ENCODE measurements at regions not wholly inside any gene's neighbourhood (a gene's known extent, or its start where the extent isn't known, plus 50 kb on each side); places are given as distances from the start of the nearest gene placed in this dataset.

GRCh38 chr16:72291531-72291981 lies 119.6 kb upstream of the PMFBP1 start:
- no peak for DNase-seq (ENCODE audit: low read depth in 3 of 3, low spot score in 2 of 3)

GRCh38 chr16:72291121-72291520 lies 119.2 kb upstream of the PMFBP1 start:
- no peak for DNase-seq (ENCODE audit: low read depth in 3 of 3, low spot score in 2 of 3)

- no peak for DNase-seq (ENCODE audit: low read depth in 3 of 3, low spot score in 2 of 3)
Measured at GRCh38 chr16:72287649-72288048, 115.7 kb upstream of the PMFBP1 start.

- DNase-seq (ENCODE audit: low read depth in 3 of 3, low spot score in 2 of 3), result no peak
Measured at GRCh38 chr16:72286936-72287620, 115.1 kb upstream of the PMFBP1 start.

DNA sequence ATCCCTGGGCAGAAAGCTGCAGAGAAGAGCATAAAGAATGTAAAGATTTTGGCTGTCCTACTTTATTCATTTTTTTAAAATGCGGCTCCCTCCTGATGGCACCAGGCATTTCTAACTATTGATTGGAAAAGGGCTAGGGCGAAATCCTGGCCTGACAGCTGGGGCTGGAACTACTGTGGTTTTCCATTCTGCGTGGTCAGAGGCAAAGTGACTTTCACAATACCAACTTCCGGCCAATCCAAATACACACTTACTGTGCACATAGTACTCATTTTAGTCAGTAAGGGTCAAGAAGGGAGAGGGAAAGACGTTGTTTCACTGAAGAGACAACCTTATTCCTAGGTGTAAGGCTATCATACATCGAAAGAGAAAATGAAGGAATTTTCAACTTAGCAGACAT lies 113.8 kb upstream of the PMFBP1 start:
- no peak for DNase-seq (ENCODE audit: low read depth in 3 of 3, low spot score in 2 of 3)

- no peak for DNase-seq (ENCODE audit: low read depth in 3 of 3, low spot score in 2 of 3)
Measured at GRCh38 chr16:72285324-72285723, 113.4 kb upstream of the PMFBP1 start.

DNA sequence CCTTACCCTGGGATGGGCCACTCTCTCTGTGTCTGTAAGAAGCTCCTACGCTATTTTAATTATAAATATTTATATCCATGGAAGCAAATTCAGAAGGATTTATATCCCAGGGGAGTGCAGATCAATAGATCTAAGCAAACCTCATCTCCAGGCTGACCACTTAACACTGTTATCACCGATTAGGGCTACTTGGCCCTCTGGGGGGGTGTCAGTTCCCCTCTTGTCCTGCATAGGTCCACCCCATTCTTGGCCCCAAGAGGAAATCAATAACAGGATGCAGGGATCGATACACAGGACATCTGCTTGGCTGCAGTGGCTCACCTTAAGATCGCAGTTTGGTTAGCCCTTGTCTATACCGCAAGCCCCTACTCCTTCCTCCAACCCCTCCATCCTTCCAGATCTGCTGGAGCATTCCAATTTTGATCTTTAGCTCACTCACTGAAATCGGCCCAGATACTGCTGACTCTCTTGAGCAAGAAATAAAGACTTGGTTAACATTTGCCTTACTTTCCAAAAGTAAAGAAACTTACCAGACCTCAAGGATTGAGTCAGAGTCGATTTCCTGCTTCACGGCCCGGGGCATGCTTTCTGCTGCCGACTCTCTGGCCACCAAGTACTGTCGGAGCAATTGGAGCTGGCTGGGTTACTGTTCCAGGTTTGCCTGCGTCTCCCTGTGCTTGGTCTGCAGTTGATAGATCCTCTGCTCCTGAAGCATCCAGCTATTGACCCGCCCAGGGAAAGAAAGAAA lies 112.3 kb upstream of the PMFBP1 start:
- DNase-seq (ENCODE audit: low read depth in 3 of 3, low spot score in 2 of 3), result no peak

DNA sequence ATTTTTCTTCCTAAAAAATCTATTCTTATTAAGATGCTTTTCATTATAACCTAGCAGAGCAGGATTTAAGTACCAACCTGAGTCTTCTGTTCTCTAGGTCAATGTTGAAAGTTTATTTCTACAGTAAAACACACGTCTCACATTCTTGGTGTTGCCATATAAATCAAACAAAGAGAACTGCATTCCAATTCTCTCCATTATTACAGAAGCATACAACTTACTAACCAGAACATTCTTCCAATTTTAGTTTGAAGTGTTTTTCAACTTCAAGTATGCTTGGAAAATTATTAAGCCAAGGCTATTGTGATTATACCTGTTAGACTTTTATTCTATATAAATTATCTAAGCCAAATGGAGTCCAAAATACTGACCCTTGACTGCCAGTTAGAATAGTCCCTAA lies 110.4 kb upstream of the PMFBP1 start:
- no peak for DNase-seq (ENCODE audit: low read depth in 3 of 3, low spot score in 2 of 3)

- DNase-seq (ENCODE audit: low read depth in 3 of 3, low spot score in 2 of 3), result no peak
Measured at GRCh38 chr16:72278301-72278700, 106.3 kb upstream of the PMFBP1 start.

- DNase-seq (ENCODE audit: low read depth in 3 of 3, low spot score in 2 of 3), result no peak
Measured at GRCh38 chr16:72277749-72278148, 105.8 kb upstream of the PMFBP1 start.

DNA sequence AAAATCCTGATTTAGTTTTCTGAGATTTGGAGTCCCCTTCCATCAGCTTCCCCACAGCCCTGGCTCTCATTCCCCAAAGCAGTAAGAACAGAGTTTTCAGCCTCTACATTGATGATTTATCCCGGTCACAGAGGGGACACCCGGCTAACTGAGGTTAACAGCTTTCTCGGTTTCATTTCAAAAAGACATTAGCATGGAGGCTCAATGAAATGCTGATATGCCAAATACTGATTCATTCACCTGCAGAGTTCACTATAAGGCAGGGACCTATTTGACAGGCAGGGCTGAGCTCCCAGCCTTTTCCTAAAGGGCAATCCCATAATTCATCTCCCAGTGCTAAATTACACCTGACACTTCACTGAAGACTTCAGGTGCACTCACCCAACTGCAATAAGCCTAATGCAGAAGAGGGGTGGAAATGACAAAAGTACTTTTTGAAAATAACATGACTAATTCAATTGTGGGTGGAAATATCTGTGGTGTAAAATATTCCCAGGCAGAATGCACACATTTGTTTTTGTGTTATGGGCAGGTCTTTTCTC lies 99.8 kb upstream of the PMFBP1 start:
- no peak for DNase-seq (ENCODE audit: low read depth in 3 of 3, low spot score in 2 of 3)

DNA sequence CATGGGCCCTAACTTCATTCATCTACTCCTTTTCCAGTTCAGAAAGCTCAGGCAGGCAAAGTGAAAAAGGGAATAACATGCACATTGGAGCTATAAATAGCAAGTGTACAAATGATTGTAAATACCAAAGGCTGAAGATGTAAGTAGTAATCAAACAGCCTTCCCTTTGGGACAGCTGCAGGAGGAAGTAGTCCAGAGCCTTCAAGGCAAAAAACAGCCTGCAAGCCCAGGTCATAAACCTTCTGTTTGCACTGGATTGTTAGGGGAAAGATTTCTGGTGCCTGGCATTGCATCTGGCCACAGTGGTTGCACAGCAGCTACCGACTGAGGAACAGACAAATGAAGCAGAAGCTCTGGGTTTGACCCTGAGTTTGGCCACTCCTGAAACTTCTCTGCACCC lies 98.6 kb upstream of the PMFBP1 start:
- DNase-seq (ENCODE audit: low read depth in 3 of 3, low spot score in 2 of 3), result no peak

- no peak for DNase-seq (ENCODE audit: low read depth in 3 of 3, low spot score in 2 of 3)
Measured at GRCh38 chr16:72266836-72267235, 94.9 kb upstream of the PMFBP1 start.

GRCh38 chr16:72264771-72265170 lies 92.8 kb upstream of the PMFBP1 start:
- DNase-seq (ENCODE audit: low read depth in 3 of 3, low spot score in 2 of 3), result no peak

GRCh38 chr16:72262711-72263110 lies 90.8 kb upstream of the PMFBP1 start:
- DNase-seq (ENCODE audit: low read depth in 3 of 3, low spot score in 2 of 3), result no peak

DNA sequence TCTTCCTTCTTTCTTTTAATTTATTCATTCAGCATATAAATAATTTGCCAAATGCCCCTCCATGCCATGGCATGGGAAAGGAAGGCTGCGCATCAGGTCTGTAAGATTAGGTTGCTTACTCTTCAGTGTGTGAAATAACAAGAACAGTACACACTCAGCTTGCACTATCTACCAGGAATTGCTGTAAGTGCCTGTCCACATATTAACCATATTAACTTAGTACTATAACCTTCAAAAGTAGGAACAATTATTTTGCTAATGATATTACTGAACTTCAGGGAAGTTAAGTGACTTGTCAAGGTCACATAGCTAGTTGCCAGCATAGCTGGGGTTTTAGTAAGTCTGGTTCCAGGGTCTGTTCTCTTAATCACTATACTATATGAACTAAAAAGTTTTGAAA lies 89.2 kb upstream of the PMFBP1 start:
- no peak for DNase-seq (ENCODE audit: low read depth in 3 of 3, low spot score in 2 of 3)

DNA sequence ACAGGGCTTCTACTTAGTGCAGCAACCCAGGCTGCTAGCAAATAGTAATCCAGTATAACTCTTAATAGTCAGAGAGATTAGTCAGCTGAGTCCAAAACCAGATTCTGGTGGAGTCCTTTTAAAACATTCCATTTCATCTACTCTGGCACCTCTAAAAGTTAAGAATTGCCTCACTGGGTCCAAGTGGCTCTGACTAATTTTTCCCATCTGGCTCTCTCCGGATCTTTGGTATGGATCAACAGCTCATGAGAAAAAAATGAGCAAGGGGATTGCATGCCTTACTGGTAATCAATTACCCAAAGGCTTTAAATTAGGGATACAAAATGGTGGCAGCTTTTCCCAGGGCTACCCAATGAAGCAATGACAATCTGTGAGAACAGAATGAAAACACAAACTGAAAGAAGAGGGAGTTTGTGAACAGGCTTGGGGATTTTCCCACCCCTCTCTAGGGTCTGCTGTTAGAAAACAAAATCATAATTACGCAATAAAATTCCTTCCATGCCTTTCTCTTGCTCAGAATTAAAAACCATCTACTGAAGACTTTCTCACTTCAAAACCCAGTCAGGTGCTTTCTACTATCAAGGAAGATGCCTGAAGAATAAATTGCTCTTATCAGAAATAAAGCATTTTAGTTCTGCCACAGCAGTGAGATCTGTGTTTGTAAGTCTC lies 84.6 kb upstream of the PMFBP1 start:
- DNase-seq (ENCODE audit: low read depth in 3 of 3, low spot score in 2 of 3), result no peak

DNA sequence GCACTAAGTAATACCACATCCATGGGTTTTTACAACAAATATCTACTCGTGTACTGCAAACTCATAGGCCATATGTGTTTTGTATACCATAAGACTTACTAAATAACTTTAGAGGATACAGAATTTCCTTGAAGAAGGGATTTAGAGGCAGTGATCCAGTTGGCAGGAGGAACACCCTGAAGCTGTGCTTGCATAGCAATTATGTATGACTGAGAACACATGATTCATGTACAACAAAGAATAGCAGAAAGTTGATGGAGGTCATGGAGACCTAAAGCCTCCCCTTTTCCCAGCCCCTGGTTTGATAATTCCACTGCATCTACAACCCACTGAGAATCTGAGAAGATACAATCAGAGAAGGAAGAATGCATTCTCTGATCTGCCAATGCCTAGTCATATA lies 83.8 kb upstream of the PMFBP1 start:
- DNase-seq (ENCODE audit: low read depth in 3 of 3, low spot score in 2 of 3), result no peak

- no peak for DNase-seq (ENCODE audit: low read depth in 3 of 3, low spot score in 2 of 3)
Measured at GRCh38 chr16:72247821-72248253, 75.9 kb upstream of the PMFBP1 start.

GRCh38 chr16:72246423-72246822 lies 74.5 kb upstream of the PMFBP1 start:
- no peak for DNase-seq (ENCODE audit: low read depth in 3 of 3, low spot score in 2 of 3)

- no peak for DNase-seq (ENCODE audit: low read depth in 3 of 3, low spot score in 2 of 3)
Measured at GRCh38 chr16:72244853-72245252, 72.9 kb upstream of the PMFBP1 start.

DNA sequence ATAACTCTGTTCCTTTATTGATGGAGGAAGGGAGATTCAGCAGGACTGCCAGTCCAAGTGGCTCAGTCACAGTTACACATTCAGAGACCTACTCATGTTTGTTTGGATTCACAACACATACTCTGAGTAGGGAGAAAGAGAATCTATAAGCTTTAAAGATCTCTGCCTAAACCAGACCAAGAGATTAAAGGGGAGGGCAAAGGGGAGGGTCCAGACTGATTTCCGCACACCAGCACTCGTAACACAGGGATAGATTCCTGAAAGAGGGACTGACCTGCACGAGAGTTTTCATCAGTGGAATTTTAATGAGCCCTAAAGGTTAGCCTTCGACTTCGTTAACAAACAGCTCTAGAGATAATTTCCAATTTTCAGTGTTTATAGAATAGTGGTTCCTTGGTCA lies 71.7 kb upstream of the PMFBP1 start:
- DNase-seq (ENCODE audit: low read depth in 3 of 3, low spot score in 2 of 3), result no peak

Measured in right renal cortex interstitium (tissue), 3 donors.